Astrocyte of the spinal cord (primary cell): ENCODE measurements at regions not wholly inside any gene's neighbourhood (a gene's known extent, or its start where the extent isn't known, plus 50 kb on each side); places are given as distances from the start of the nearest gene placed in this dataset.
"Not testable (repeated sequence)": the region's sequence is repeated elsewhere in the genome, so short reads cannot be mapped to it uniquely, and the experiment has no call there.

ENCODE experiments used
- DNase-seq: peaks from one replicate; pipeline ENCODE4 v3.0.0; 2011; ENCODE audit warnings: low read depth, low spot score
- H3K4me3 ChIP-seq: 2 replicates; pipeline ENCODE4 v1.5.1; 2011; ENCODE audit warnings: low read depth, mild to moderate bottlenecking, low read length, moderate library complexity
- CTCF ChIP-seq: IDR thresholded peaks from 2 replicates; pipeline ENCODE4 v1.5.1; 2012; ENCODE audit warnings: low read depth, mild to moderate bottlenecking, low read length, inconsistent platforms
- in situ Hi-C: cut with HindIII; loops from 2 replicates; pipeline ENCODE4 v1.10.0; 2017; ENCODE audit warnings: low sequenced_read_pairs

DNA sequence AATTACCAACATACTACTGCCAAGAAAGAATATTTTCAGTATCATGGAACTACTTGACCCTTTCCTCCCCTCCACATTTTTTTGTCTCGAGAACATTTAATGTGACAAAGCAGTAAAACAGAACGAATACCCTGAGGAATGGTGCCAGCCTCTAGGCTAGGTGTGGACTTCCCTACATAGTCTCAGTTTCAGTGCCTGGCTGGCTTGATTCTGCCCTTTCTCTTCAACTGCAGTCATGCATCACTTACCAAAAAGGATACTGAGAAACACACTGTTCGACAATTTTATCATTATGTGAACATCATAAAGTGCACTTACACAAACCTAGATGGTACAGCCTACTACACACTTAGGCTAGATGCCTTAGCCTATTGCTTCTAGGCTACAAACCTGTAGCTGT, 305.3 kb upstream of the HNRNPA3 start:
- H3K4me3 ChIP-seq = no peak overlapping the region
- TF ChIP-seq CTCF = no peak
- no peak for DNase-seq
- in situ Hi-C loops = no loop called here

GRCh38 chr2:176910828-176911227, 301.8 kb upstream of the HNRNPA3 start:
- H3K4me3 ChIP-seq = no peak overlapping the region
- no peak for DNase-seq
- in situ Hi-C loops = no loop called here
- TF ChIP-seq CTCF = no peak

GRCh38 chr2:176913955-176914354, 298.6 kb upstream of the HNRNPA3 start:
- no peak for DNase-seq
- no peak overlapping the region for H3K4me3 ChIP-seq
- no peak for TF ChIP-seq CTCF
- in situ Hi-C loops = no loop called here

DNA sequence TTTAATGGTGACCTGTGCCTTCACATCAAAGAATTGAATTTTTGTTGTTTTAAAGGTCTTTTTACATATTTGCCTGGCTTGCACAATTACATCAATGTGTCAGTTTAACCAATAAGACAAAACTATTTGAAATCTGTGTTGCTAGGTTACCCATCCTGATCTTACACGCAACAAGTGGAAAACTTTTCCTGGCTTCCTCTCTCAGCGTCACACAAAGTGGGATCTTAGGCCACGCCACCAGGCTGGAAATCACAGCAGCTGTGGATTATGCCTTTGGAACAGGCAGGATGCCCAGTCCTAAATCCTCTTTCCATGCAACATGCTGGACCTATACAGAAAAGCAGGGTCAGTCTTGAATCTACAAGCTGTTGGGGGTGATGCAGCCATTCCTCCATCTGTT, 298.2 kb upstream of the HNRNPA3 start:
- DNase-seq = no peak
- TF ChIP-seq CTCF = no peak
- no peak overlapping the region for H3K4me3 ChIP-seq
- in situ Hi-C loops = no loop called here

- in situ Hi-C loops, H3K4me3 ChIP-seq, DNase-seq: not testable (repeated sequence)
These were observed 290.0 kb upstream of the HNRNPA3 start for GRCh38 chr2:176922545-176922944.

DNA sequence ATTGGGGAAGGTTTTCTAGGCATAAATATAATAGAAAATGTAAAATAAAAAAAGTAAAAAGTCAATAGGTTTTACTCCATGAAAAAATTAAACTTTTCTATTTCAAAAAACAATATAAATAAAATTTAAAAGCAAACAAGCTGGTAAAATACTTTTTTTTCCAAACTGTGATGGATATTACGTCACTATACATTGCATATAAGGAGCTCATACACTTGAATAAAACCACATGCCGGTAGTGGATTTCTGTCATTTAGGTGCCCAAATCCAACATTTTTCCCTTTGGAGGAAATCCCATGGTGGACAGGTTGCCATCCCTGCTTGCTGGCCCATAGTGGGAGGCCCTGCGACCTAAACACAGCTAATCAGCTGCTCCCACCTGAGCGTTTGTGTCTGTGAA, 289.4 kb upstream of the HNRNPA3 start:
- DNase-seq = no peak
- TF ChIP-seq CTCF = no peak
- no peak overlapping the region for H3K4me3 ChIP-seq
- in situ Hi-C loops = no loop called here

DNA sequence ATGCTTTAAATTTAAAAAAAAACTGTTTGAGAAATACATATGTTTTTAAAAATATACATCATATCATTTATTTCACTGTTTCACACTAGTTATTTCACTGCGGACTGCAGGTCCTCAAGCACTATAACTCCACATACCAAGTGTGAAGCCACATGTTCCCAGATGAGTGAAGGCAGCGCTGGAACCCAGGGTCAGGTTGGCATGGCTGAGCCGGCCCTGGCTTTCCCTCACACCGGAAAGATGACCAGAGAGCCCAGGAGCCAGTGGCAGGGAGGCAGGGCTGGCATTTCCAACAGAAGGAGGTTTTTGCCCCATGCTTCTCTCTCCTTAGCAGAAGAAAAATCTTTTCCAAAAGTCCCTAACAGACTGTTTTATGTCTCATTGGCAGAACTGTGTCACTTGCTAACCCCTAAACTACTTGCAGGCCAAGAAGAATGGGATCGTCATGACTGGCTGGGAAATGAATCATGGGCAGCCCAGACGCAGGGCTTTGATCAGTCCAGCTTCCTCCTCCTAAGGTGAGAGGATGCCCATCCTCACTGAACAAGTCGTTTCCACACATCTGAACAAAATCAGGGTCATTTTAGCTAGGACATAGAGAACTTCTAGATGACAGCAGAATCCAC, 287.6 kb upstream of the HNRNPA3 start:
- TF ChIP-seq CTCF = no peak
- no peak overlapping the region for H3K4me3 ChIP-seq
- in situ Hi-C loops = no loop called here
- no peak for DNase-seq
